MCF 10A (cell line): ENCODE measurements at regions not wholly inside any gene's neighbourhood (a gene's known extent, or its start where the extent isn't known, plus 50 kb on each side); places are given as distances from the start of the nearest gene placed in this dataset.

ENCODE experiments used
- BruUV-seq: library from RNA; stranded (reverse); fragments of 400-500 nt; replicated peaks from 2 replicates; lab custom pipeline; 2021; lab: Mats Ljungman, UMichigan
- CTCF ChIA-PET: fragments of 300-600 bp; sonication (Branson Sonifier 250); formaldehyde crosslinking; extraction: SDS; loops from one replicate; lab custom pipeline; 2021; ENCODE audit warnings: antibody characterized with exemption, inconsistent platforms; lab: Yijun Ruan, JAX
- POLR2A ChIA-PET: fragments of 300-600, 350-650 bp; sonication (Branson Sonifier 250); formaldehyde crosslinking; extraction: SDS; loops from one replicate; lab custom pipeline; 2020; ENCODE audit warnings: antibody characterized with exemption, inconsistent platforms; lab: Yijun Ruan, JAX
- DNase-seq: peaks from one replicate; pipeline ENCODE4 v3.0.0-alpha.2; 2018; ENCODE audit not compliant: unreplicated experiment
- H3K27ac Mint-ChIP-seq: one replicate; pipeline ENCODE4 v1.8.0; 2022; ENCODE audit warnings: mild to moderate bottlenecking, low read depth, mixed read lengths; ENCODE audit not compliant: unreplicated experiment
- H3K27me3 Mint-ChIP-seq: one replicate; pipeline ENCODE4 v1.8.0; 2022; ENCODE audit warnings: mixed read lengths; ENCODE audit not compliant: insufficient read depth, unreplicated experiment
- H3K36me3 Mint-ChIP-seq: one replicate; pipeline ENCODE4 v1.8.0; 2022; ENCODE audit warnings: mild to moderate bottlenecking, moderate library complexity, mixed read lengths; ENCODE audit not compliant: insufficient read depth, unreplicated experiment
- H3K4me1 Mint-ChIP-seq: one replicate; pipeline ENCODE4 v1.8.0; 2022; ENCODE audit warnings: mixed read lengths; ENCODE audit not compliant: insufficient read depth, unreplicated experiment
- H3K4me3 Mint-ChIP-seq: one replicate; pipeline ENCODE4 v1.8.0; 2022; ENCODE audit warnings: mild to moderate bottlenecking, moderate library complexity, mixed read lengths; ENCODE audit not compliant: unreplicated experiment
- H3K9me3 Mint-ChIP-seq: one replicate; pipeline ENCODE4 v1.8.0; 2022; ENCODE audit warnings: mixed read lengths; ENCODE audit not compliant: unreplicated experiment
- intact Hi-C: fragments of 100-400 bp; cut with micrococcal nuclease; formaldehyde crosslinking; loops from 2 replicates; pipeline ENCODE4 v1.14.1; 2022
- TF ChIP-seq, protein P1 (sequence below): fragments of 200-600 bp; IDR thresholded peaks from one replicate; pipeline ENCODE4 v1.8.0; 2022; ENCODE audit warnings: antibody characterized with exemption, mild to moderate bottlenecking; ENCODE audit not compliant: unreplicated experiment

DNA sequence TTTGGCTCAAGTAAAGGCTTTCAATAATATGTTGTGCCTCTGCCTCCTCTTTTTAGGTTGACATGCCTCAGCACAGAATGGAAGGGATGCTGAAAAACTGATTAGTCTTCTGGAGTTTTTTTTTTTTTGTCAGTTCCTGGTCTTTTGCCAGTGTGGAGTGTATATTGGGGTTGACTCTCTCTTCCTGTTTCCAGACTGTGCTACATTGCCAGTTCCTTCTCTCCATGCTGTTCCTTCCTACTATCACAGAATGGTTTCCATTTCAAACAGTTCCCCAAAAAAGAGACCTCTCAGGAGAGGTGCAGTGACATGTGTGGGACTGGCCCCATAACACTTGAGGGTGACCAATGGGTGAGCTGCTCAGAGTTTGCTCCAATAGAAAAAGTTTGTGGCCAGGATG lies 101.7 kb upstream of the ETV3 start:
- Mint-ChIP-seq H3K4me3 (no peak overlapping the region), H3K36me3 (no peaks in the 10 kb centered on the region), H3K27ac (no peak overlapping the region), H3K9me3 (no peaks in the 10 kb centered on the region), H3K27me3 (peaks cover 56% of the 10 kb centered on the region), H3K4me1 (no peaks in the 10 kb centered on the region)
- ChIA-PET POLR2A (no interaction called here), CTCF (interaction anchor here (0.6 to 1.0 kb wide), 4 partner anchors 9 to 573 kb away, joined by 3 to 4 read pairs (median 4); no protein-coding TSS in a partner anchor)
- intact Hi-C loops, result no loop called here
- TF ChIP-seq, protein P1, sequence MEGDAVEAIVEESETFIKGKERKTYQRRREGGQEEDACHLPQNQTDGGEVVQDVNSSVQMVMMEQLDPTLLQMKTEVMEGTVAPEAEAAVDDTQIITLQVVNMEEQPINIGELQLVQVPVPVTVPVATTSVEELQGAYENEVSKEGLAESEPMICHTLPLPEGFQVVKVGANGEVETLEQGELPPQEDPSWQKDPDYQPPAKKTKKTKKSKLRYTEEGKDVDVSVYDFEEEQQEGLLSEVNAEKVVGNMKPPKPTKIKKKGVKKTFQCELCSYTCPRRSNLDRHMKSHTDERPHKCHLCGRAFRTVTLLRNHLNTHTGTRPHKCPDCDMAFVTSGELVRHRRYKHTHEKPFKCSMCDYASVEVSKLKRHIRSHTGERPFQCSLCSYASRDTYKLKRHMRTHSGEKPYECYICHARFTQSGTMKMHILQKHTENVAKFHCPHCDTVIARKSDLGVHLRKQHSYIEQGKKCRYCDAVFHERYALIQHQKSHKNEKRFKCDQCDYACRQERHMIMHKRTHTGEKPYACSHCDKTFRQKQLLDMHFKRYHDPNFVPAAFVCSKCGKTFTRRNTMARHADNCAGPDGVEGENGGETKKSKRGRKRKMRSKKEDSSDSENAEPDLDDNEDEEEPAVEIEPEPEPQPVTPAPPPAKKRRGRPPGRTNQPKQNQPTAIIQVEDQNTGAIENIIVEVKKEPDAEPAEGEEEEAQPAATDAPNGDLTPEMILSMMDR, result no peak
- BruUV-seq, result no TSS peak
- DNase-seq, result no peak

DNA sequence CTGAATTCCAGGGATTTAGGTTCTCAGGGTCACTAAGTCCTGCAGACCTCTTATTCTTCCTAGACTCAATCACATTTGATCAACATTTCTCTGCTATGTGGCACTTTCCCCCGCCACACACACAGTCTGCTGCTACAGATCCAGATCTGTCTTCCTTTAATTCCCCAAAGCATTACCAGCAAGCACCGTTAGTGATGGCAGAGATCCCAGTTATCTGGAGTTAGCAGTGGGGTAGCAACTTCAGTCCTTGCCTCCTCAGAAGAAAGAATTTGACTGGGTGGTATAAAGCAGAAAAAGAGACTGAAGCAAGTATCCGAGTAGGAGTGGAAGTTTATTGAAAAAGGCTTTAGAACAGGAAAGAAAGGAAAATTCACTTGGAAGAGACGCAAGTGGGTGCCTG lies 100.4 kb upstream of the ETV3 start:
- CTCF ChIA-PET, result no interaction called here
- BruUV-seq, result no TSS peak
- H3K27ac Mint-ChIP-seq, result no peak overlapping the region

DNA sequence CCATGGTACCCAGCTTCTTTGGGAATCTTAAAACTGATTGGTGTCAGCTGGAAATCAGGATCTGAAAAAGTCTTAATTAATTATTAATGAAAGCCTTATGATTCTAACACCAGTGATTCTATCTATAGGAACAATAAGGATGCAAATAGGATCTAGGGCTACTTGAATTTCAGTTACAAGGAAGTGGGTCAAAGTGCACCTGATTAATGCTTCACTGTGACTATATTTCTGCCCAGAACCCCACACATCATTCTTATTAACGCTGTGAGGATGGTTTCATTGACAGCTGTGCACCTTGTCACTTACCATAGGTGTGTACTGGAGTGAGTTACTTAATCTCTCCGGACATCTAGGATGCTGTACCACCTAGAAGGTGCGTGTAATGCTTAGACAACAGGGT lies 99.8 kb upstream of the ETV3 start:
- ChIA-PET POLR2A (no interaction called here), CTCF (interaction anchor here (0.5 kb wide), 1 partner anchor 17 kb away, joined by 3 read pairs; no protein-coding TSS in a partner anchor)
- intact Hi-C loops, result no loop called here
- no peak overlapping the region for H3K27ac Mint-ChIP-seq
- BruUV-seq, result no TSS peak
- no peaks in the 10 kb centered on the region for H3K4me1 Mint-ChIP-seq
- no peaks in the 10 kb centered on the region for H3K36me3 Mint-ChIP-seq
- H3K27me3 Mint-ChIP-seq, result peaks cover 56% of the 10 kb centered on the region
- no peak overlapping the region for H3K4me3 Mint-ChIP-seq
- DNase-seq, result no peak
- TF ChIP-seq, protein P1, result no peak
- no peaks in the 10 kb centered on the region for H3K9me3 Mint-ChIP-seq

More for the DNA sequence above, 100.4 kb upstream of the ETV3 start:
- TF ChIP-seq, protein P1, result no peak
- POLR2A ChIA-PET, result no interaction called here
- Mint-ChIP-seq H3K4me3 (no peak overlapping the region), H3K9me3 (no peaks in the 10 kb centered on the region), H3K4me1 (no peaks in the 10 kb centered on the region), H3K36me3 (no peaks in the 10 kb centered on the region), H3K27me3 (peaks cover 56% of the 10 kb centered on the region)
- DNase-seq, result no peak
- intact Hi-C loops, result no loop called here

DNA sequence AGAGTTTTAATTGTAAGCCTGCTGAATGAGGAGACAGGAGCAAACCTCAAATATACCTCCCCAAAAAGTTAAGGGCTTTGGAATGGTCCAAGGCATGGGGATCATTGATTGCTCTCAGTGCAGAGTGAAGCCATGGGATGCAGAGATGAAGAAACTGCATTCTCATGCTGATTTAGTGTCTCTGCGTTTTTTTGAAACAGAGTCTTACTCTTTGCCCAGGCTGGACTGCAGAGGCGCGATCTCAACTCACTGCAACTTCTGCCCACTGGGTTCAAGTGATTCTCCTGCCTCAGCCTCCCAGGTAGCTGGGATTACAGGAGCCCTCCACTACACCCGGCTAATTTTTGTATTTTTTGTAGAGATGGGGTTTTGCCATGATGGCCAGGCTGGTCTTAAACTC lies 99.3 kb upstream of the ETV3 start:
- ChIA-PET POLR2A (no interaction called here), CTCF (interaction anchor here (0.5 kb wide), 2 partner anchors 17 to 81 kb away, joined by 3 read pairs; no protein-coding TSS in a partner anchor)
- TF ChIP-seq, protein P1, result no peak
- no peak for DNase-seq
- BruUV-seq, result no TSS peak
- peaks cover 56% of the 10 kb centered on the region for H3K27me3 Mint-ChIP-seq
- H3K4me1 Mint-ChIP-seq, result no peaks in the 10 kb centered on the region
- no peak overlapping the region for H3K4me3 Mint-ChIP-seq
- intact Hi-C loops, result no loop called here
- H3K9me3 Mint-ChIP-seq, result no peaks in the 10 kb centered on the region
- H3K27ac Mint-ChIP-seq, result no peak overlapping the region
- H3K36me3 Mint-ChIP-seq, result no peaks in the 10 kb centered on the region
